ENCODE measurements at regions not wholly inside any gene's neighbourhood (a gene's known extent, or its start where the extent isn't known, plus 50 kb on each side); places are given as distances from the start of the nearest gene placed in this dataset.

- TF ChIP-seq POLR2A (IDR thresholded peaks at IDR 0.05; ENCODE audit: low read depth, low read length) = no peak
- TF ChIP-seq POLR2AphosphoS5 (IDR thresholded peaks at IDR 0.05; ENCODE audit: low read depth, low read length) = no peak
Measured at GRCh38 chr20:57025261-57025660, 241.2 kb downstream of the BMP7 start.
